ES-I3 (cell line): ENCODE measurements at regions not wholly inside any gene's neighbourhood (a gene's known extent, or its start where the extent isn't known, plus 50 kb on each side); places are given as distances from the start of the nearest gene placed in this dataset.

Experiments
- H3K36me3 ChIP-seq: 2 replicates; pipeline ENCODE4 v1.6.1; 2013; ENCODE audit warnings: mild to moderate bottlenecking, low read length, control low read depth, moderate library complexity; ENCODE audit not compliant: insufficient read depth
- H3K4me1 ChIP-seq: 2 replicates; pipeline ENCODE4 v1.6.1; 2013; ENCODE audit warnings: mild to moderate bottlenecking, control low read depth, low read length; ENCODE audit not compliant: insufficient read depth
- H3K9ac ChIP-seq: 2 replicates; pipeline ENCODE4 v1.6.1; 2013; ENCODE audit warnings: low read depth, mild to moderate bottlenecking, low read length, moderate library complexity
- H3K9me3 ChIP-seq: 2 replicates; pipeline ENCODE4 v1.6.1; 2013; ENCODE audit warnings: mild to moderate bottlenecking, low read length, moderate library complexity; ENCODE audit not compliant: control insufficient read depth, insufficient read depth

GRCh38 chr13:67366533-67366932, 136.4 kb upstream of the PCDH9 start:
- Histone ChIP-seq H3K9ac (no peak overlapping the region), H3K4me1 (peaks cover 5% of the 10 kb centered on the region; the same call in 1 of the 2 replicates), H3K36me3 (no peaks in the 10 kb centered on the region), H3K9me3 (no peaks in the 10 kb centered on the region)

GRCh38 chr13:67355812-67356476, 125.8 kb upstream of the PCDH9 start:
- Histone ChIP-seq H3K9me3 (no peaks in the 10 kb centered on the region), H3K4me1 (no peaks in the 10 kb centered on the region), H3K36me3 (no peaks in the 10 kb centered on the region), H3K9ac (no peak overlapping the region)

- no peaks in the 10 kb centered on the region for H3K9me3 ChIP-seq
- H3K36me3 ChIP-seq: no peaks in the 10 kb centered on the region
- H3K4me1 ChIP-seq: no peaks in the 10 kb centered on the region
- H3K9ac ChIP-seq: no peak overlapping the region
Measured at GRCh38 chr13:67353941-67354340, 123.8 kb upstream of the PCDH9 start.

GRCh38 chr13:67353031-67353430, 122.9 kb upstream of the PCDH9 start:
- Histone ChIP-seq H3K36me3 (no peaks in the 10 kb centered on the region), H3K4me1 (no peaks in the 10 kb centered on the region), H3K9ac (no peak overlapping the region), H3K9me3 (no peaks in the 10 kb centered on the region)

- H3K9ac ChIP-seq: no peak overlapping the region
- H3K36me3 ChIP-seq: no peaks in the 10 kb centered on the region
- no peaks in the 10 kb centered on the region for H3K4me1 ChIP-seq
- no peaks in the 10 kb centered on the region for H3K9me3 ChIP-seq
Measured at GRCh38 chr13:67351909-67352308, 121.8 kb upstream of the PCDH9 start.

DNA sequence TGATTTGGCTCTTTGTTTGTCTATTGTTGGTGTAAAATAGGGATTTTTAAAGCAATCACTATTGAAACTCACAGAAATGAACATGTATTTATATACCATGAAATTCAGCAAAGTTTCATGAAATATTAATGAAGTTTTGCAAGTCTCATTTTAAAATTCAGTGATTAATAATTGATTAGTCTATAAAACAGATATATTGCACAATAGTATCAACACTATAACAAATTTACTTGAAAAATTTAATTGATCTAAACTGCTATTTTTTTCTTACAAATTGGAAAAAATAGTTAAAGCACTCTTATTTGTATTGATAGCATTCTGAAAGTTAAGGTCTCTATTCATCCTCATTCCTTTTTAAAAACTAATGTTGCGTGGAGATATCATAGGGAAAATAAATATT, 121.0 kb upstream of the PCDH9 start:
- Histone ChIP-seq H3K9me3 (no peaks in the 10 kb centered on the region), H3K36me3 (no peaks in the 10 kb centered on the region), H3K4me1 (no peaks in the 10 kb centered on the region), H3K9ac (no peak overlapping the region)

GRCh38 chr13:67343777-67344176, 113.6 kb upstream of the PCDH9 start:
- Histone ChIP-seq H3K9me3 (no peaks in the 10 kb centered on the region), H3K9ac (no peak overlapping the region), H3K36me3 (no peaks in the 10 kb centered on the region), H3K4me1 (no peaks in the 10 kb centered on the region)

GRCh38 chr13:67341406-67341805, 111.3 kb upstream of the PCDH9 start:
- Histone ChIP-seq H3K9me3 (no peaks in the 10 kb centered on the region), H3K36me3 (no peaks in the 10 kb centered on the region), H3K9ac (no peak overlapping the region), H3K4me1 (no peaks in the 10 kb centered on the region)

DNA sequence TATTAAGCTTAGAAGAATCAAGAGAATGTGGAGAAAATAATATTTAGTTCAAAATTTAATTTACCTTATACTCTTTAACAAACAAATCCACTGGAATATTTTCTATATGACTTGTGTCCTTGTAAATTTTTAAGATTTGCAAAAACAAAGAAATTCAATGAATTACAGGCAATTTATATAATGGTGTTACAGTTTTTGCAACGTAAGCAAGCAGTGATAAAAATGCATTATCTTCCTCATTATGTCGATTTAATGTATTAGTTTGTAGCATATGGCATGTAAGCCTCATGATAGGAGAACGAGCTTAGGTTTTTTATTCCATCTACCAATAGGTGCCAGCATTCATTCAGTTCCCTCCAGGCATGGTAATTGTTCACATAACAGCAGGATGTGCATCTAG, 100.0 kb upstream of the PCDH9 start:
- H3K4me1 ChIP-seq: no peaks in the 10 kb centered on the region
- no peaks in the 10 kb centered on the region for H3K36me3 ChIP-seq
- no peak overlapping the region for H3K9ac ChIP-seq
- H3K9me3 ChIP-seq: no peaks in the 10 kb centered on the region

DNA sequence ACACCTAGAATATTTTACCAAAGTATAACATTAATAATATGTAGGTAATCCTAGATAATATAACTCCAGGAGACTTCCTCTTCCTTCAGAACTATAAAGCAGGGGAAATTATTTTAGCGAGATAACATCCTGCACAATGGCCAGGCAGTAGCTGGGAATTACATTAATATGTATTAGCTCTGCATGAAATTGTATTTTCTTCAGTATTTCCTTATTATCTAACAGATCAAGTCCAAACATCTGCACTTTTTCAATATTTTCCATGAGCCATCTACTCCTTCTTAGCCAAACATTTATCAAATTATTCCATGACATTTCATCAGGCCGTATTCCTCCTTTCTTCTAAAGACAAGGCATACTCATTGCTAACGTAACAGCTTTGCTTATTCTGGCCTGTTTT, 98.8 kb upstream of the PCDH9 start:
- Histone ChIP-seq H3K4me1 (no peaks in the 10 kb centered on the region), H3K9ac (no peak overlapping the region), H3K9me3 (no peaks in the 10 kb centered on the region), H3K36me3 (no peaks in the 10 kb centered on the region)

DNA sequence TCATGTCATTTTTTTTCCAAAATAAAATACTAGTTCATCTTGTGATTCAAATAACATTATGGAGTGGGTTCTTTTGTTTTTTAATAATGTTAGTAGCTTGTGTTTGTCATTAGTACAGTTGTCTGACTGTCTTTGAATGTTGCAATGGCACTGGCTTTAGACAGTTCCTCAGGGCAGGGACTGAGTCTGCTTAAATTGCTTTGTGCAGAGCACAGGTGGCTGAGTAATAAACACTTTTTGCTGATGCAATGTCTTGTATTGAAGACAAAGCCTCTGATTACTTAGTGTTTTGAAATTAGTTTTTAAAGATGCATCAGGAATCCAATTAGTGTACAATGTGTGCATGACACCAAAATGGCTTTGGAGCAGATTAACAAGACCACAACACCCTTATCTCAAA, 88.7 kb upstream of the PCDH9 start:
- Histone ChIP-seq H3K4me1 (no peaks in the 10 kb centered on the region), H3K9ac (no peak overlapping the region), H3K36me3 (no peaks in the 10 kb centered on the region), H3K9me3 (no peaks in the 10 kb centered on the region)

DNA sequence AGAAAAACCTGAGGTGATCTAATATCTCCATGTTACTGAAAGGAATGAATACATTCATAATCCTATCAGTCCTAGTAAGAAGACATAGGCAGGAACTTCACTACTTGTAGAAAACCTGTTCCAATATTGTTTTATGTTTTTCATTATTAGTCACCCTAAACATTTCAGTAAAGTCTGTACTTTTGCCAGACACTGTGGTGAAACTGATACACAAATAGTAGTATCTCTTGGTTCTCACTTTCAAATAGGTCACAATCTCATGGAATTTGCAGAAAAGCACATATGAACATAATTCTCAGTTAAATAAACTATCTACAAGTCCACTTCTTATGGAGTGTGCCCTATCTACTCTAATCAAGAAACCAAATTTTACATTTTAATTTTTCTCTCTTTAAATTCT, 88.3 kb upstream of the PCDH9 start:
- Histone ChIP-seq H3K9ac (no peak overlapping the region), H3K36me3 (no peaks in the 10 kb centered on the region), H3K9me3 (no peaks in the 10 kb centered on the region), H3K4me1 (no peaks in the 10 kb centered on the region)

GRCh38 chr13:67314405-67314804, 84.3 kb upstream of the PCDH9 start:
- Histone ChIP-seq H3K9me3 (no peaks in the 10 kb centered on the region), H3K9ac (no peak overlapping the region), H3K36me3 (no peaks in the 10 kb centered on the region), H3K4me1 (no peaks in the 10 kb centered on the region)

DNA sequence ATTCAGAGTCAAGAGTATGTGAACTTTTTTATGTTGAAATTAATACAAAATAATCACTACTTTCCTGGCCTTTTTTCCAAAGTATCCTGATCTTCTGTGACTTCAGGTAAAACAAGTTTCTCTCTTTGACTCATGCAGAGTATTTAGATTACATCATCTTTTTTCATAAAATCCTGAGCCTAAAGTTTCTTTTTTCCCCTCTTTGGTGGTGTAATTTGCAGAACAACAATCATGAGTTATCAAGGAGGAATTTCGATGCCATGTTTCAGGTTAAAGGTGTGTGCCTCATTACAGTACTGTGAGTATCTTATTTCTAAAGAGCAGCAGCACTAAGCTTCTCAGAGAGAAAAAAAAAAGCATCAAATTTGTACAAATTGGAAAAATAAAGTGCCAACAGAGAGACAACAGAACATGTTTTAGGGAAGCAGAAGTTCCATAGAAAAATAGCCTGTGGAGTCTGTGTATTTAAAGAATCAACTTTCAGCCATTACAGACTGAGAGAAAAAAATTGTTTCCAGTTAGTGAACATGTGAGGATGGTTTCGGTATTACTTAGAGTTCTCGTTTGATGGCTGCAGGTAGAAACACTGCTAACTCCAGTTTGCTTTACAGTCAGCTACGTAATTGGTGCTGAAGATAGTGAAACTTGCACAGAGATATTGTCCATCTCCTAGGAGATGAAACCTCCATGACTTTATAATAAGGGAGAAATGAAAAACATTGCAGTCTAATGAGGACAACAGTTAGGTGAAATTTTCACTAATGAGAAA, 78.1 kb upstream of the PCDH9 start:
- H3K9ac ChIP-seq: no peak overlapping the region
- H3K9me3 ChIP-seq: no peaks in the 10 kb centered on the region
- H3K36me3 ChIP-seq: no peaks in the 10 kb centered on the region
- H3K4me1 ChIP-seq: no peaks in the 10 kb centered on the region

- Histone ChIP-seq H3K9ac (no peak overlapping the region), H3K36me3 (no peaks in the 10 kb centered on the region), H3K4me1 (no peaks in the 10 kb centered on the region), H3K9me3 (no peaks in the 10 kb centered on the region)
Measured at GRCh38 chr13:67306742-67307141, 76.6 kb upstream of the PCDH9 start.
